ENCODE measurements at regions not wholly inside any gene's neighbourhood (a gene's known extent, or its start where the extent isn't known, plus 50 kb on each side); places are given as distances from the start of the nearest gene placed in this dataset.
A peak's percentile ranks its signal among the peaks of the same experiment; 100 is the strongest.

- TF ChIP-seq ZNF518A (tag by site-specific recombination; conservative IDR thresholded peaks at IDR 0.05; ENCODE audit: low read depth) (no peak), ZNF211 (tag by site-specific recombination; IDR thresholded peaks at IDR 0.05; ENCODE audit: low read depth) (no peak), KLF17 (tag by site-specific recombination; IDR thresholded peaks at IDR 0.05) (0 out of 2 replicates have a peak, but pooled peaks have one; percentile 35), ZEB2 (tag by site-specific recombination; IDR thresholded peaks at IDR 0.05) (no peak), ZNF426 (tag by site-specific recombination; IDR thresholded peaks at IDR 0.05) (no peak), ZNF571 (tag by site-specific recombination; IDR thresholded peaks at IDR 0.05) (no peak), ZNF311 (tag by site-specific recombination; IDR thresholded peaks at IDR 0.05; ENCODE audit: borderline replicate concordance) (no peak), INSM2 (tag by site-specific recombination; IDR thresholded peaks at IDR 0.05) (no peak), ZBTB20 (tag by site-specific recombination; IDR thresholded peaks at IDR 0.05) (no peak), ZFP37 (tag by site-specific recombination; IDR thresholded peaks at IDR 0.05) (no peak), ZNF513 (tag by site-specific recombination; IDR thresholded peaks at IDR 0.05) (no peak), ZBTB10 (tag by site-specific recombination; IDR thresholded peaks at IDR 0.05) (no peak), SP2 (tag by site-specific recombination; IDR thresholded peaks at IDR 0.05) (peak; percentile 32; the same call in 1 of the 2 replicates), ZNF398 (tag by site-specific recombination; IDR thresholded peaks at IDR 0.05) (no peak), PRDM2 (tag by site-specific recombination; IDR thresholded peaks at IDR 0.05; ENCODE audit: borderline replicate concordance) (no peak), IKZF3 (tag by site-specific recombination; IDR thresholded peaks at IDR 0.05) (peak; percentile 81), ZNF302 (tag by site-specific recombination; IDR thresholded peaks at IDR 0.05; ENCODE audit: low read depth) (no peak)
Observed at GRCh38 chr2:234881413-234882241, 70.2 kb upstream of the SH3BP4 start (continued).

Measured in HEK293 (cell line).